IMR-90 (cell line): ENCODE measurements at regions not wholly inside any gene's neighbourhood (a gene's known extent, or its start where the extent isn't known, plus 50 kb on each side); places are given as distances from the start of the nearest gene placed in this dataset.

Source experiments
- BHLHE40 ChIP-seq: fragments of 150-350 bp; IDR thresholded peaks from 2 replicates; pipeline ENCODE4 v1.6.1; 2016; ENCODE audit warnings: mild to moderate bottlenecking, low read depth, low read length
- MXI1 ChIP-seq: IDR thresholded peaks from 2 replicates; pipeline ENCODE4 v1.6.1; 2012; ENCODE audit warnings: low read depth, mild to moderate bottlenecking, low read length, moderate library complexity, borderline replicate concordance
- POLR2A ChIP-seq: IDR thresholded peaks from 2 replicates; pipeline ENCODE4 v1.6.1; 2012; ENCODE audit warnings: mild to moderate bottlenecking, low read depth, low read length
- RAD21 ChIP-seq: IDR thresholded peaks from 2 replicates; pipeline ENCODE4 v1.6.1; 2012; ENCODE audit warnings: low read length, improper control_type of control experiment
- RFX5 ChIP-seq: IDR thresholded peaks from 2 replicates; pipeline ENCODE4 v1.8.0; 2012; ENCODE audit warnings: low read depth, mild to moderate bottlenecking, low read length, moderate library complexity
- TF ChIP-seq, protein P1 (sequence below): conservative IDR thresholded peaks from 2 replicates; pipeline ENCODE4 v1.5.1; 2012; ENCODE audit warnings: mild to moderate bottlenecking, low read depth, low read length, improper control_type of control experiment

- TF ChIP-seq, protein P1, sequence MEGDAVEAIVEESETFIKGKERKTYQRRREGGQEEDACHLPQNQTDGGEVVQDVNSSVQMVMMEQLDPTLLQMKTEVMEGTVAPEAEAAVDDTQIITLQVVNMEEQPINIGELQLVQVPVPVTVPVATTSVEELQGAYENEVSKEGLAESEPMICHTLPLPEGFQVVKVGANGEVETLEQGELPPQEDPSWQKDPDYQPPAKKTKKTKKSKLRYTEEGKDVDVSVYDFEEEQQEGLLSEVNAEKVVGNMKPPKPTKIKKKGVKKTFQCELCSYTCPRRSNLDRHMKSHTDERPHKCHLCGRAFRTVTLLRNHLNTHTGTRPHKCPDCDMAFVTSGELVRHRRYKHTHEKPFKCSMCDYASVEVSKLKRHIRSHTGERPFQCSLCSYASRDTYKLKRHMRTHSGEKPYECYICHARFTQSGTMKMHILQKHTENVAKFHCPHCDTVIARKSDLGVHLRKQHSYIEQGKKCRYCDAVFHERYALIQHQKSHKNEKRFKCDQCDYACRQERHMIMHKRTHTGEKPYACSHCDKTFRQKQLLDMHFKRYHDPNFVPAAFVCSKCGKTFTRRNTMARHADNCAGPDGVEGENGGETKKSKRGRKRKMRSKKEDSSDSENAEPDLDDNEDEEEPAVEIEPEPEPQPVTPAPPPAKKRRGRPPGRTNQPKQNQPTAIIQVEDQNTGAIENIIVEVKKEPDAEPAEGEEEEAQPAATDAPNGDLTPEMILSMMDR, result no peak
- no peak for TF ChIP-seq RAD21
- no peak for TF ChIP-seq MXI1
- TF ChIP-seq POLR2A, result no peak
- TF ChIP-seq BHLHE40, result no peak
- TF ChIP-seq RFX5, result no peak
Observed at GRCh38 chr4:132227151-132227856, 921.8 kb upstream of the PCDH10 start.
